ENCODE measurements at regions not wholly inside any gene's neighbourhood (a gene's known extent, or its start where the extent isn't known, plus 50 kb on each side); places are given as distances from the start of the nearest gene placed in this dataset.

- Mint-ChIP-seq H3K9me3 (peaks cover 0 to 13% (median 5%) of the 10 kb centered on the region in 7 donors), H3K4me3 (no peak overlapping the region), H3K36me3 (no peaks in the 10 kb centered on the region), H3K27me3 (ENCODE audit: low read depth in 3 of 3) (peaks cover 3 to 13% (median 5%) of the 10 kb centered on the region in 3 donors), H3K27ac (no peak overlapping the region), H3K4me1 (no peaks in the 10 kb centered on the region)
- peaks cover 2 to 3% of the 10 kb centered on the region in 2 donors for H3K9me3 ChIP-seq (replicated peaks in 1 of 2; ENCODE audit: control insufficient read depth in 1 of 2, insufficient read depth in 1 of 2, low read length in 2 of 2)
- 87% methylated on average over 13 of the region's 16 CpGs for WGBS (ENCODE audit: insufficient coverage)
- no peaks in the 10 kb centered on the region for H3K36me3 ChIP-seq (replicated peaks in 1 of 2; ENCODE audit: control insufficient read depth in 1 of 2, insufficient read depth in 2 of 2, low read length in 2 of 2)
- H3K79me2 ChIP-seq (ENCODE audit: insufficient read depth, low read length) = no peaks in the 10 kb centered on the region
- intact Hi-C loops (cut with micrococcal nuclease) = no loop called here
- no peak overlapping the region for H3K4me3 ChIP-seq (replicated peaks in 1 of 3; ENCODE audit: low read depth in 2 of 3, low read length in 3 of 3)
- H2AFZ ChIP-seq (ENCODE audit: insufficient read depth, low read depth, low read length, poor library complexity, severe bottlenecking) = no peak overlapping the region
- TF ChIP-seq, protein P1, sequence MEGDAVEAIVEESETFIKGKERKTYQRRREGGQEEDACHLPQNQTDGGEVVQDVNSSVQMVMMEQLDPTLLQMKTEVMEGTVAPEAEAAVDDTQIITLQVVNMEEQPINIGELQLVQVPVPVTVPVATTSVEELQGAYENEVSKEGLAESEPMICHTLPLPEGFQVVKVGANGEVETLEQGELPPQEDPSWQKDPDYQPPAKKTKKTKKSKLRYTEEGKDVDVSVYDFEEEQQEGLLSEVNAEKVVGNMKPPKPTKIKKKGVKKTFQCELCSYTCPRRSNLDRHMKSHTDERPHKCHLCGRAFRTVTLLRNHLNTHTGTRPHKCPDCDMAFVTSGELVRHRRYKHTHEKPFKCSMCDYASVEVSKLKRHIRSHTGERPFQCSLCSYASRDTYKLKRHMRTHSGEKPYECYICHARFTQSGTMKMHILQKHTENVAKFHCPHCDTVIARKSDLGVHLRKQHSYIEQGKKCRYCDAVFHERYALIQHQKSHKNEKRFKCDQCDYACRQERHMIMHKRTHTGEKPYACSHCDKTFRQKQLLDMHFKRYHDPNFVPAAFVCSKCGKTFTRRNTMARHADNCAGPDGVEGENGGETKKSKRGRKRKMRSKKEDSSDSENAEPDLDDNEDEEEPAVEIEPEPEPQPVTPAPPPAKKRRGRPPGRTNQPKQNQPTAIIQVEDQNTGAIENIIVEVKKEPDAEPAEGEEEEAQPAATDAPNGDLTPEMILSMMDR (IDR thresholded peaks at IDR 0.05) = no peak
- no peak for DNase-seq
- H4K20me1 ChIP-seq (ENCODE audit: insufficient read depth, low read length) = no peaks in the 10 kb centered on the region
- no peak overlapping the region for H3K27ac ChIP-seq (ENCODE audit: low read depth in 1 of 2, low read length in 2 of 2)
- no peak overlapping the region for H3K4me2 ChIP-seq (replicated peaks; ENCODE audit: extremely low read depth, low read length, poor library complexity, severe bottlenecking)
- H3K9ac ChIP-seq (ENCODE audit: insufficient read depth, low read length, poor library complexity, severe bottlenecking) = no peak overlapping the region
- no peaks in the 10 kb centered on the region for H3K4me1 ChIP-seq (ENCODE audit: control insufficient read depth in 1 of 2, insufficient read depth in 2 of 2, low read length in 2 of 2)
- H3K27me3 ChIP-seq (ENCODE audit: control insufficient read depth in 2 of 2, insufficient read depth in 2 of 2, low read length in 2 of 2) = no peaks in the 10 kb centered on the region
Observed at GRCh38 chr2:239831001-239831731, 194.0 kb downstream of the NDUFA10 start.

DNA sequence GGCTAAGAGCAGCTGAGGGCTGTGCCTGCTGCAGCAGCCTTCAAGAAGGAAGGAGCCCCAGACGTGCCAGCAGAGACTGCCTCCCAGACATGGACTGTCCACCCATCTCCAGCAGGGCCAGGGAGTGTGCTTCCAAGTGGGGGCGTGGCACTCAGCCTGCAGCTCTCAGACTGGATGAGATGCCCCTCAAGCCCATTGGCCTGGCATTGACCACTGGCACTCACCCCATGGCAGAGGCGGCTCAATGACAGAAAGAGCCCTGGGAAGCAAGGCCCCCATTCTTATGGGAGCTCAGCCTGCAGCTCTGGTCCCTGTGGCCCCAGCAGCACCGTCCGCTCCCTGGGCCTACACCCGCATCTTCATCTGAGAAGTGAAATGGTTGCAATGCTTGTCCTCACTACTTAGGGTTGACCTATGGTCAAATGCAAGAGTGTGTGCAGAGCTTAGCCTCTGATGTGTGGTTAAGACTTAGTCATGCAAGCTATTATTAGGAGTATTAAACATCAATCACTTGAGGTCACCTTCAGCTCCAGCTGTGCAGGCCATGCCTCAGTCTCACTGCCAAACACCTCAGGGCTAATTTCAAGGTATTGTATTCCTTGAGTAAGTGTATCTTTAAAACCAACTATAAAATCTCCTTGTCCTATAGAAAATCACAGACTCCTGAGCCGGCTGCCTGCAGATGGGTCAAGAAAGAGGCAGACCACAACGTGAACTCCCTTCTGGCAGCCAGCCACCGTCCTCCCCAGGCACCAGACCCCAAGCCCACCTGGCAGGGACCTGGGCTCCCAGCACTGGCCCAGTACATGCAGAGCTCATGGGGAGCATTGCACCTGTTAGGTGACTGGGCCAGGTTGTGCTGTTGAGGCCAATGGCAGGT lies 194.8 kb downstream of the NDUFA10 start:
- Histone ChIP-seq H3K4me3 (replicated peaks in 1 of 3; ENCODE audit: low read depth in 2 of 3, low read length in 3 of 3) (no peak overlapping the region), H3K9me3 (replicated peaks in 1 of 2; ENCODE audit: control insufficient read depth in 1 of 2, insufficient read depth in 1 of 2, low read length in 2 of 2) (no peaks in the 10 kb centered on the region), H2AFZ (ENCODE audit: insufficient read depth, low read depth, low read length, poor library complexity, severe bottlenecking) (no peak overlapping the region), H3K36me3 (replicated peaks in 1 of 2; ENCODE audit: control insufficient read depth in 1 of 2, insufficient read depth in 2 of 2, low read length in 2 of 2) (no peaks in the 10 kb centered on the region), H4K20me1 (ENCODE audit: insufficient read depth, low read length) (no peaks in the 10 kb centered on the region), H3K4me2 (replicated peaks; ENCODE audit: extremely low read depth, low read length, poor library complexity, severe bottlenecking) (no peak overlapping the region), H3K27me3 (ENCODE audit: control insufficient read depth in 2 of 2, insufficient read depth in 2 of 2, low read length in 2 of 2) (no peaks in the 10 kb centered on the region), H3K9ac (ENCODE audit: insufficient read depth, low read length, poor library complexity, severe bottlenecking) (no peak overlapping the region), H3K79me2 (ENCODE audit: insufficient read depth, low read length) (no peaks in the 10 kb centered on the region), H3K27ac (ENCODE audit: low read depth in 1 of 2, low read length in 2 of 2) (no peak overlapping the region), H3K4me1 (ENCODE audit: control insufficient read depth in 1 of 2, insufficient read depth in 2 of 2, low read length in 2 of 2) (no peaks in the 10 kb centered on the region)
- WGBS (ENCODE audit: insufficient coverage) = 96% methylated on average over 9 of the region's 9 CpGs
- H3K27me3 Mint-ChIP-seq (ENCODE audit: low read depth in 3 of 3) = peaks cover 3 to 13% (median 7%) of the 10 kb centered on the region in 3 donors
- H3K27ac Mint-ChIP-seq = no peak overlapping the region
- TF ChIP-seq, protein P1 (IDR thresholded peaks at IDR 0.05) = no peak
- no peak for DNase-seq
- no peak overlapping the region for H3K4me3 Mint-ChIP-seq
- intact Hi-C loops (cut with micrococcal nuclease) = no loop called here
- H3K9me3 Mint-ChIP-seq = peaks cover 0 to 8% (median 4%) of the 10 kb centered on the region in 7 donors
- H3K4me1 Mint-ChIP-seq = no peaks in the 10 kb centered on the region
- H3K36me3 Mint-ChIP-seq = no peaks in the 10 kb centered on the region
